ENCODE measurements at regions not wholly inside any gene's neighbourhood (a gene's known extent, or its start where the extent isn't known, plus 50 kb on each side); places are given as distances from the start of the nearest gene placed in this dataset.

DNA sequence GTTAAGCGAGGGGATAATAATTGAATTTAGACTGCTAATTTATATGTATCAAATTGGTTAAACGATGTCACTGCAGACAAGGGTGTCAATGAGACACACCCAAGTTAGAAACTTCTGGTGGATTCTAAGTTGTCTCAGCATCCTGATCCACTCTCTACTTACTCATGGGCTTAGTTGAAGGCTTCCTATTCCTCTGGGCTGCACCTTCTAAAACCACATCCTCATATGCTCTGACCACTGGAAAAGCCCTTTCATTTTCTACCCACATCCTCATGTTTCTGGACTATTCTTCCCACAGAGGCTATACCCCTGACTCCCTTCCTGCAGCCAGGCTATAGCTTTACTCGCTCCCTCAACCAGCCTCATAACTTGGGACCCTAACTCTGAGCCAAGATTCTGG, 493.8 kb downstream of the VRK1 start (continued):
- TF ChIP-seq, protein P1, sequence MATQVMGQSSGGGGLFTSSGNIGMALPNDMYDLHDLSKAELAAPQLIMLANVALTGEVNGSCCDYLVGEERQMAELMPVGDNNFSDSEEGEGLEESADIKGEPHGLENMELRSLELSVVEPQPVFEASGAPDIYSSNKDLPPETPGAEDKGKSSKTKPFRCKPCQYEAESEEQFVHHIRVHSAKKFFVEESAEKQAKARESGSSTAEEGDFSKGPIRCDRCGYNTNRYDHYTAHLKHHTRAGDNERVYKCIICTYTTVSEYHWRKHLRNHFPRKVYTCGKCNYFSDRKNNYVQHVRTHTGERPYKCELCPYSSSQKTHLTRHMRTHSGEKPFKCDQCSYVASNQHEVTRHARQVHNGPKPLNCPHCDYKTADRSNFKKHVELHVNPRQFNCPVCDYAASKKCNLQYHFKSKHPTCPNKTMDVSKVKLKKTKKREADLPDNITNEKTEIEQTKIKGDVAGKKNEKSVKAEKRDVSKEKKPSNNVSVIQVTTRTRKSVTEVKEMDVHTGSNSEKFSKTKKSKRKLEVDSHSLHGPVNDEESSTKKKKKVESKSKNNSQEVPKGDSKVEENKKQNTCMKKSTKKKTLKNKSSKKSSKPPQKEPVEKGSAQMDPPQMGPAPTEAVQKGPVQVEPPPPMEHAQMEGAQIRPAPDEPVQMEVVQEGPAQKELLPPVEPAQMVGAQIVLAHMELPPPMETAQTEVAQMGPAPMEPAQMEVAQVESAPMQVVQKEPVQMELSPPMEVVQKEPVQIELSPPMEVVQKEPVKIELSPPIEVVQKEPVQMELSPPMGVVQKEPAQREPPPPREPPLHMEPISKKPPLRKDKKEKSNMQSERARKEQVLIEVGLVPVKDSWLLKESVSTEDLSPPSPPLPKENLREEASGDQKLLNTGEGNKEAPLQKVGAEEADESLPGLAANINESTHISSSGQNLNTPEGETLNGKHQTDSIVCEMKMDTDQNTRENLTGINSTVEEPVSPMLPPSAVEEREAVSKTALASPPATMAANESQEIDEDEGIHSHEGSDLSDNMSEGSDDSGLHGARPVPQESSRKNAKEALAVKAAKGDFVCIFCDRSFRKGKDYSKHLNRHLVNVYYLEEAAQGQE (IDR thresholded peaks at IDR 0.05; ENCODE audit: borderline replicate concordance): no peak

DNA sequence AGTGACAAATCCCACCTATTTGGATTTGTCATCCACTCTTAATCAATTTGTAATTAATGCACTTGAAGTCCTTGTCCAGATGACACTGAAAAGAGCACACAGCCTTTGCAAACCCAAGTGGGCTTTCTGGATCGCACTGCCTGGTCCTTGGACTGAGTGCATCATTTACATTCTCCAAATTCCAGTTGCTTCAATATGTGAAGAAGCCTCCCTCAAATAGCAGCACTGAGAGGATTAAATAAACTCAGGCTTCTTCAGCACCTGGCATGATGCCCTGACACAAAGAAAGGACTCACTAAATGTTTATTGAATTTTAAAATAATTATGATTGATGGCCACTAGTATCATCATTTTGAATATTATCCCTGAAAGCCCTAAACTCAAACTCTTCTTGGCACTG, 496.5 kb downstream of the VRK1 start:
- H3K27me3 ChIP-seq (ENCODE audit: insufficient read depth, low read depth, low read length): no peaks in the 10 kb centered on the region
- H3K27ac ChIP-seq (ENCODE audit: low read length): no peak overlapping the region
- no peaks in the 10 kb centered on the region for H3K9me2 ChIP-seq (ENCODE audit: insufficient read depth, low read length)
- no peak overlapping the region for H3K4me2 ChIP-seq (ENCODE audit: low read length)
- no peak for TF ChIP-seq RAD21 (conservative IDR thresholded peaks at IDR 0.05)
- TF ChIP-seq SMC3 (conservative IDR thresholded peaks at IDR 0.05; ENCODE audit: poor library complexity): no peak
- TF ChIP-seq EZH2 (IDR thresholded peaks at IDR 0.05; ENCODE audit: borderline replicate concordance, insufficient read depth, low read length, poor library complexity, severe bottlenecking): no peak
- TF ChIP-seq TAF1 (IDR thresholded peaks at IDR 0.05; ENCODE audit: low read depth): no peak
- no peak for TF ChIP-seq EP300 (conservative IDR thresholded peaks at IDR 0.05; ENCODE audit: poor library complexity, severe bottlenecking)
- TF ChIP-seq, protein P1 (IDR thresholded peaks at IDR 0.05; ENCODE audit: borderline replicate concordance): no peak
- TF ChIP-seq MXI1 (conservative IDR thresholded peaks at IDR 0.05; ENCODE audit: poor library complexity, severe bottlenecking): no peak
- TF ChIP-seq POLR2AphosphoS5 (IDR thresholded peaks at IDR 0.05): no peak
- TF ChIP-seq, protein P2, sequence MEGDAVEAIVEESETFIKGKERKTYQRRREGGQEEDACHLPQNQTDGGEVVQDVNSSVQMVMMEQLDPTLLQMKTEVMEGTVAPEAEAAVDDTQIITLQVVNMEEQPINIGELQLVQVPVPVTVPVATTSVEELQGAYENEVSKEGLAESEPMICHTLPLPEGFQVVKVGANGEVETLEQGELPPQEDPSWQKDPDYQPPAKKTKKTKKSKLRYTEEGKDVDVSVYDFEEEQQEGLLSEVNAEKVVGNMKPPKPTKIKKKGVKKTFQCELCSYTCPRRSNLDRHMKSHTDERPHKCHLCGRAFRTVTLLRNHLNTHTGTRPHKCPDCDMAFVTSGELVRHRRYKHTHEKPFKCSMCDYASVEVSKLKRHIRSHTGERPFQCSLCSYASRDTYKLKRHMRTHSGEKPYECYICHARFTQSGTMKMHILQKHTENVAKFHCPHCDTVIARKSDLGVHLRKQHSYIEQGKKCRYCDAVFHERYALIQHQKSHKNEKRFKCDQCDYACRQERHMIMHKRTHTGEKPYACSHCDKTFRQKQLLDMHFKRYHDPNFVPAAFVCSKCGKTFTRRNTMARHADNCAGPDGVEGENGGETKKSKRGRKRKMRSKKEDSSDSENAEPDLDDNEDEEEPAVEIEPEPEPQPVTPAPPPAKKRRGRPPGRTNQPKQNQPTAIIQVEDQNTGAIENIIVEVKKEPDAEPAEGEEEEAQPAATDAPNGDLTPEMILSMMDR (IDR thresholded peaks at IDR 0.05; ENCODE audit: poor library complexity, severe bottlenecking): no peak
- H4K20me1 ChIP-seq (ENCODE audit: insufficient read depth): no peaks in the 10 kb centered on the region
- no peaks in the 10 kb centered on the region for H3K36me3 ChIP-seq (ENCODE audit: insufficient read depth, low read length)
- no peak overlapping the region for H2AFZ ChIP-seq (ENCODE audit: low read depth, low read length)
- H3K9me3 ChIP-seq (ENCODE audit: low read length): no peaks in the 10 kb centered on the region
- H3K79me2 ChIP-seq (replicated peaks; ENCODE audit: insufficient read depth, low read length): no peaks in the 10 kb centered on the region
- no peak overlapping the region for H3K4me3 ChIP-seq (ENCODE audit: low read length)
- no peak overlapping the region for H3K9ac ChIP-seq (ENCODE audit: low read length)
- no peaks in the 10 kb centered on the region for H3F3A ChIP-seq (ENCODE audit: insufficient read depth, low read length, poor library complexity, severe bottlenecking)

All from neural cell (in vitro differentiated cells).